Fibroblast of gingiva (primary cell): ENCODE measurements at regions not wholly inside any gene's neighbourhood (a gene's known extent, or its start where the extent isn't known, plus 50 kb on each side); places are given as distances from the start of the nearest gene placed in this dataset.

Experiments used
- DNase-seq: peaks from one replicate; pipeline ENCODE4 v3.0.0-alpha.2; 2011; ENCODE audit warnings: low read depth

DNA sequence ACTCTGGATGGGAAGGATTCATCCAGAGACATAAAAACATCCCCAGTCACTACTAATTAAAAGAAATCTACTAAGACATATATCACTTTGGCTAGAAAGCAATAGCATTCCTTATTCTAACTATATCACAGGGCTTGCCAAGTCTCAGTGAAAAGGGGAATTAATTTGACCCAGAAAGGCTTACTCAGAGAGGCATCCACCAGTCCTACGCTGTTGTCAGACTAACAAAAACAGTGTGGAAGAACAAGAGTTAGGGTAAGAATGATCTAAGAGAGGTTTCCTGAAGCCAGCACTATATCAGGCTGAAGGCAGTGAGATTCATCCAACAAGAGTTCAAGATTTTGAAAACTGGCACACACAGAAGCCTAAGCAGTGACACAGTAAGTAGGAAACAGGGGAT lies 126.1 kb downstream of the GDAP2 start:
- no peak for DNase-seq

DNA sequence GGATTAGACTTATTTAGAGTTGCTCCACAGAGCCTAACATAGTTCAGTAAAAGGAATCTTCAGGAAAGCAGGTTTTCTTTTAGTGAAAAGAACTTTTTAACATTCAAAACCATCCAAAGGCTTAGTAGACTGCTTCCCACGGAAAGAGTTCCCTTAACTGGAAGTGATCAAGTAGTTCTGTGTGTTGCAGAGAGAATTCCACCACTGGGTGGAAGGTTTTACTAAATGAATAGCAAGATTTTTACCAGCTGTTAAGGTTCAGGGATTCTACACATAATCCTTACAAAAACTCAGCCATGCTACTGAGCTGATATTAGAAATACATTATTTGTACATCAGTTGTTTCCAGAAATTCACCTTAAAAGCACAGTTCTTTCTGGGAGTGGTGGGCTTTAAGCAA lies 119.7 kb downstream of the GDAP2 start:
- no peak for DNase-seq

DNA sequence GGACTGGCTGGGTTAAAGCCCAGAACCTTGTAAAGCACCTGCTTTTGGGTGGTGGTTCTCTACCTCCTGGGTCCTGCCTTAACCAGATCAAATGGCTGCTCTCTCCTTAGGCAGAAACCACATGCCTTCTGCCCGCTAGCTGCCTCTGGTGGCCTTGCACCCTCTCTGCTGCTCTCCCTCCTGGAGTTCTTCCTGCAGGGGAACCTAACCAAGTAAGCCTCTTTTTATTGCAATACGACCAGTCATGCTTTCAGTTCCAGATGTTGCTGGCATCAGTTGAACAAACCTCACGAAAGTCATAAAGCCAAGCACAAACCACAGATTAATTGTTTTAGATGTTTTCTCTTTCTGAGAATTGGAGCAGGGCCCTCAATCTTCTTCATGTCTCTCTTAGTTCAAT lies 118.9 kb downstream of the GDAP2 start:
- DNase-seq, result peak; percentile 33

- DNase-seq, result peak; percentile 49
Measured at GRCh38 chr1:117812869-117813511, 116.4 kb downstream of the GDAP2 start.
